HFFc6 (cell line): ENCODE measurements at regions not wholly inside any gene's neighbourhood (a gene's known extent, or its start where the extent isn't known, plus 50 kb on each side); places are given as distances from the start of the nearest gene placed in this dataset.

Experiments used
- DNase-seq: peaks from one replicate; pipeline ENCODE4 v3.0.0-alpha.2; 2018
- H3K27ac Mint-ChIP-seq: 2 replicates; pipeline ENCODE4 v1.8.0; 2020; ENCODE audit warnings: mild to moderate bottlenecking, mixed read lengths
- H3K27me3 Mint-ChIP-seq: 2 replicates; pipeline ENCODE4 v1.8.0; 2021; ENCODE audit warnings: mild to moderate bottlenecking, moderate library complexity, mixed read lengths; ENCODE audit not compliant: insufficient read depth
- H3K36me3 Mint-ChIP-seq: 2 replicates; pipeline ENCODE4 v1.8.0; 2021; ENCODE audit warnings: low read depth, mixed read lengths
- H3K4me1 Mint-ChIP-seq: 2 replicates; pipeline ENCODE4 v1.8.0; 2020; ENCODE audit warnings: low read depth, mixed read lengths
- H3K4me3 Mint-ChIP-seq: 2 replicates; pipeline ENCODE4 v1.8.0; 2020; ENCODE audit warnings: mild to moderate bottlenecking, moderate library complexity, mixed read lengths
- H3K9me3 Mint-ChIP-seq: 2 replicates; pipeline ENCODE4 v1.8.0; 2020; ENCODE audit warnings: mild to moderate bottlenecking, mixed read lengths
- CTCF ChIP-seq: fragments of 200-600 bp; sonication (generic); IDR thresholded peaks from 2 replicates; pipeline ENCODE4 v1.5.0; 2021; ENCODE audit warnings: antibody characterized with exemption, mild to moderate bottlenecking

GRCh38 chr6:53986721-53987521 lies 124.3 kb upstream of the MLIP start:
- no peaks in the 10 kb centered on the region; the same call in none of the 2 replicates for H3K27me3 Mint-ChIP-seq
- H3K36me3 Mint-ChIP-seq: no peaks in the 10 kb centered on the region
- H3K9me3 Mint-ChIP-seq: no peaks in the 10 kb centered on the region
- H3K4me1 Mint-ChIP-seq: peaks cover 55% of the 10 kb centered on the region
- DNase-seq: peak; percentile 27
- peak overlapping the region; percentile 43; the same call in 1 of the 2 replicates for H3K4me3 Mint-ChIP-seq
- TF ChIP-seq CTCF: no peak
- H3K27ac Mint-ChIP-seq: peak overlapping the region; percentile 66

GRCh38 chr6:53987522-53987888 lies 123.7 kb upstream of the MLIP start:
- Mint-ChIP-seq H3K36me3 (no peaks in the 10 kb centered on the region), H3K27ac (no peak overlapping the region), H3K4me1 (peaks cover 49% of the 10 kb centered on the region), H3K9me3 (no peaks in the 10 kb centered on the region), H3K27me3 (no peaks in the 10 kb centered on the region; the same call in none of the 2 replicates), H3K4me3 (no peak overlapping the region)
- no peak for DNase-seq
- TF ChIP-seq CTCF: no peak

GRCh38 chr6:53989504-53989903 lies 121.7 kb upstream of the MLIP start:
- H3K4me1 Mint-ChIP-seq: peaks cover 29% of the 10 kb centered on the region
- H3K27ac Mint-ChIP-seq: no peak overlapping the region
- no peak overlapping the region for H3K4me3 Mint-ChIP-seq
- no peaks in the 10 kb centered on the region for H3K36me3 Mint-ChIP-seq
- TF ChIP-seq CTCF: no peak
- no peaks in the 10 kb centered on the region for H3K9me3 Mint-ChIP-seq
- DNase-seq: no peak
- peaks cover 3% of the 10 kb centered on the region; the same call in 1 of the 2 replicates for H3K27me3 Mint-ChIP-seq

- 0 out of 2 replicates have a peak, but pooled peaks have one; percentile 28 for TF ChIP-seq CTCF
- Mint-ChIP-seq H3K27ac (no peak overlapping the region), H3K4me1 (peaks cover 10% of the 10 kb centered on the region), H3K4me3 (no peak overlapping the region), H3K36me3 (no peaks in the 10 kb centered on the region), H3K27me3 (peaks cover 3% of the 10 kb centered on the region; the same call in 1 of the 2 replicates), H3K9me3 (no peaks in the 10 kb centered on the region)
- DNase-seq: no peak
These were observed 118.7 kb upstream of the MLIP start for GRCh38 chr6:53992522-53992921.

- no peaks in the 10 kb centered on the region for H3K36me3 Mint-ChIP-seq
- no peak overlapping the region for H3K27ac Mint-ChIP-seq
- DNase-seq: no peak
- no peak overlapping the region for H3K4me3 Mint-ChIP-seq
- H3K4me1 Mint-ChIP-seq: peaks cover 20% of the 10 kb centered on the region
- peaks cover 3% of the 10 kb centered on the region; the same call in 1 of the 2 replicates for H3K27me3 Mint-ChIP-seq
- TF ChIP-seq CTCF: no peak
- H3K9me3 Mint-ChIP-seq: no peaks in the 10 kb centered on the region
These were observed 117.0 kb upstream of the MLIP start for GRCh38 chr6:53994201-53994600.
